GM13977 (cell line): ENCODE measurements at regions not wholly inside any gene's neighbourhood (a gene's known extent, or its start where the extent isn't known, plus 50 kb on each side); places are given as distances from the start of the nearest gene placed in this dataset.

Source experiments
- DNase-seq: peaks from one replicate; pipeline ENCODE4 v3.0.0; 2012; ENCODE audit warnings: low spot score
- in situ Hi-C: fragments of 300-500 bp; cut with MboI; formaldehyde crosslinking; loops from one replicate; pipeline ENCODE4 v1.12.0; 2022; ENCODE audit warnings: low sequenced_read_pairs, low pct_unique_long_range_greater_than_20kb, mixed read lengths, inconsistent platforms; ENCODE audit not compliant: unreplicated experiment
- TF ChIP-seq, protein P1 (sequence below): IDR thresholded peaks from 2 replicates; pipeline ENCODE4 v1.5.1; 2012; ENCODE audit warnings: mild to moderate bottlenecking, control low read depth; ENCODE audit not compliant: insufficient read depth; ENCODE audit errors: extremely low read depth, missing control alignments

DNA sequence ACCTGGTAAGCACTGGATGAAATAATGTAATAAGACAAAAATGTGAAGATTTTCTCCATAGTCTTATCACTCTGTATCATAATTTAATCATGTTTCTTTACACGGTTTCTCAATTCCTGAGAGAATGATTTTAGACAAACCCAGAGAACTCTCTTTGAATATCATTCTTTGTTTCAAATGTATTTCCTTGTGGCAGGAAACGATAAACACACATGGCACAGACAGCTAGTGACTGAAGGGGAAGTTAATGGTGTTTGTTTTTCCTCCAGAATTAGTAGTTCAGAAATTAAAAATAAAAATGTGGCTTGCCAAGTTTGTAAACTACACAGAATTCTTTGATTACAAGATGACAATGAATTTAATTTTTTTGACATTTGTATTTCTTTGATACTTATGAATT, 163.7 kb upstream of the PRPS1L1 start:
- DNase-seq = no peak
- in situ Hi-C loops = no loop called here
- TF ChIP-seq, protein P1, sequence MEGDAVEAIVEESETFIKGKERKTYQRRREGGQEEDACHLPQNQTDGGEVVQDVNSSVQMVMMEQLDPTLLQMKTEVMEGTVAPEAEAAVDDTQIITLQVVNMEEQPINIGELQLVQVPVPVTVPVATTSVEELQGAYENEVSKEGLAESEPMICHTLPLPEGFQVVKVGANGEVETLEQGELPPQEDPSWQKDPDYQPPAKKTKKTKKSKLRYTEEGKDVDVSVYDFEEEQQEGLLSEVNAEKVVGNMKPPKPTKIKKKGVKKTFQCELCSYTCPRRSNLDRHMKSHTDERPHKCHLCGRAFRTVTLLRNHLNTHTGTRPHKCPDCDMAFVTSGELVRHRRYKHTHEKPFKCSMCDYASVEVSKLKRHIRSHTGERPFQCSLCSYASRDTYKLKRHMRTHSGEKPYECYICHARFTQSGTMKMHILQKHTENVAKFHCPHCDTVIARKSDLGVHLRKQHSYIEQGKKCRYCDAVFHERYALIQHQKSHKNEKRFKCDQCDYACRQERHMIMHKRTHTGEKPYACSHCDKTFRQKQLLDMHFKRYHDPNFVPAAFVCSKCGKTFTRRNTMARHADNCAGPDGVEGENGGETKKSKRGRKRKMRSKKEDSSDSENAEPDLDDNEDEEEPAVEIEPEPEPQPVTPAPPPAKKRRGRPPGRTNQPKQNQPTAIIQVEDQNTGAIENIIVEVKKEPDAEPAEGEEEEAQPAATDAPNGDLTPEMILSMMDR = no peak

DNA sequence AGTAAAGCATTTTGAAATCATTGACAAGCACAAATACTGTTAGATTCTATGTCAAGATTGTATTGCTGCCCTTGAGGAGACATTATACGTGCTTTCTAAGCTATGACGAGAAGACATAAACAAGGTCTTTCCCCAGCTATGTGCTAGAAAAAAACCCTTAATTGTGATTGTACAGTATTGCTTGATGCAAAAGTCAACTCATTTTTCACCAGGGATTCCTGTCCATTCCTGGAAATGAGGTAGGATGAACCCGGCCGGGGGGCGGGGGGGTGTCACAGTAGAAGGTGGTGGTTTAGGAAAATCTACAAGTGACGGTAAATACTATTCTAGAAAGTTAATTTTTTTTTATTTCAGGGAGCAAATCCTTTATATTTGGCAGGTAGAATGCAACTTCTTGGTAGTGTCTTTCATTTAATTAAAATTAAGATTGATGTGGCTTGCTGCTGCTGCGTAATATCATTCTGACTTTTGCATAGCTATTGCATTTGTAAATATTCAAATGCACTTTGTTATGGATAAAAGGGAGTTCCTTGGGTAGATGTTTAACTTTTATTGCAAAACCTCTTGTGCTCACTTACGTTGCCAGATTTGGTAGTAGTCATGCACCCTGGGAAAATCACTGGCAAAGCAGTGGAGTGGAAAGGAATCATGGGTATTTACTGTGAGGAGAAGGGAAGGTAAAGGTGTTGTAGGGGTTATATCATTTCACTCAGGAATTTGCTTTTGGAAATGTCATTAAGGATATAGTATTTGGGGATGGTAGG, 164.4 kb upstream of the PRPS1L1 start:
- TF ChIP-seq, protein P1 = no peak
- in situ Hi-C loops = no loop called here
- DNase-seq = no peak

DNA sequence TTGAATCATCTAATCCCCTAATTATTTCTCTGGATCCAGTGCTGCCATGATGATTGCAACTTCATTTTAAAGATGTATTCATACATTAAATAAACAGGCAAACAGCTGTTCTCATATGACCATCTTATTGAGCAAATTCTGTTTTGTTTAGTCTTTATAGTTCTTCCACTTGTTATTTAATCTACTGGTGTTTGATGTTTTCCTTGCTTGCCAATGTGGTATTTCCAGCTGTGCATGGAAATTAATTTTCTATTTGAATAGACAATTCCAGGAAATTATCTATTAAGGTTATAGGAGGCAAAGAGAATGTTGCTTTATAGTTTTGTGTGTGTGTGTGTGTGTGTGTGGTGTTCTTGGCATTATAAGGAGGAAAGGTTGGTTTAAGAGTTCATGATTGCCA, 167.0 kb upstream of the PRPS1L1 start:
- no peak for DNase-seq
- TF ChIP-seq, protein P1 = no peak
- in situ Hi-C loops = no loop called here

DNA sequence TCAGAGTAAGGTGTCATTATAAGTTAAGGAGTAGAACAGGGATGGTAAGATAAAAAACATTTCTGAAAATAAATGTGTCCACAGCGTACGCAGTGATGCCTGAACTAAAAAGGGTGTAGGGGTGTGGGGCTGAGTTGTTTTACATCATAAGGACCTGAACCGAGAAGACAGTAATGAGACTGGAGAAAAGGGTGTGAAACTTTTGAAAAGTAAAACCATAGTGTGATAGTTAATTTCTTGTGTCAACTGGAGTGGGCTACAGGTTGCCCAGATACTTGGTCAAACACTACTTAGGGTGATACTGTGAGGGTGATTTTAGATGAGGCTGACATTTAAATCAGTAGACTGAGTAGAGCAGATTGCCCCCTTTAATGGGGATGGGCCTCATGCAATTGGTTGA, 169.0 kb upstream of the PRPS1L1 start:
- no peak for DNase-seq
- in situ Hi-C loops = no loop called here
- TF ChIP-seq, protein P1 = no peak

DNA sequence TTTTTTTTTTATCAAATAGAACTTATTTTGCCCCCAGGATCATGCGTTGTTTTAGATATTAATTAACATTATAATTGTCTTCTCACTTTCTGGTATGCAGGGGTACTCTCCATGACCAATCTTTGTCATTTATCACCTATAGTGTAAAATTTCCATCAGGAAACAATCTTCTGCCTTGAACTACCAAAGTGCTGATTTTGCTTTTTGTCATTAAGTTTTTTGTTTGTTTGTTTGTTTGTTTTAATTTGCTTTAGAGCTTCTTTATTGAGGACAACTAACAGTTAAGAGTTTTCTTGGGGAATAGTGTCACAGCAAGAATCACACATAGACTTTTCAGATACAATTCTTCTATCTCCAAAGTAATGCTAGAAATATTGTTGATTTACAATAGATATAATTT, 171.2 kb upstream of the PRPS1L1 start:
- TF ChIP-seq, protein P1 = no peak
- DNase-seq = no peak
- in situ Hi-C loops = no loop called here

DNA sequence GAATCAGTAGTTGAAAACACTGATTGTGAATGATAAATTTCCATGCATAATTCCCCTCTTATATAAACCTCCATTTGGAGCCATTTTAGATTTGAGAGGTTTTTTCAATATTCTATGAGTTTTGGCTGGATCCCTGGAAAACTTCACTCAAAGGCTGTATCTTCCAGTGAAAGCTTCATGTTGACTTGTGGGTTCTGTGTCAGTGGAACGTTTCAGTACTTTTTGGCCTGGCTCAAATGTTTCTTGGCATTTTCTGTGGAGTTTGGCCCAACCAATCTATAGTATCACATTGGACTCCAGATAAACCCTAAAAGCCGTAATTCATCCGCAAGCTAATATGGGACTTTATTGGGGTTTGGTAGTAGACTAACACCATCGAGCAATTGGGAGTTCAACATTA, 172.6 kb upstream of the PRPS1L1 start:
- TF ChIP-seq, protein P1 = no peak
- no peak for DNase-seq
- in situ Hi-C loops = no loop called here
